PC-3 (cell line): ENCODE measurements at regions not wholly inside any gene's neighbourhood (a gene's known extent, or its start where the extent isn't known, plus 50 kb on each side); places are given as distances from the start of the nearest gene placed in this dataset.

Source experiments
- ATAC-seq: fragments of 200-7000 bp; cut with Tn5 transposase; 2 replicates; pipeline ENCODE4 v1.9.1; 2020; ENCODE audit warnings: mild to moderate bottlenecking, moderate library complexity
- BruUV-seq: library from RNA; stranded (reverse); fragments of 400-500 nt; replicated peaks from 2 replicates; lab custom pipeline; 2021; lab: Mats Ljungman, UMichigan
- CTCF ChIA-PET: fragments of 300-600 bp; sonication (Branson Sonifier 250); formaldehyde crosslinking; loops from one replicate; lab custom pipeline; 2022; ENCODE audit warnings: antibody characterized with exemption; lab: Charles Lee
- POLR2A ChIA-PET: fragments of 300-600 bp; sonication (Branson Sonifier 250); formaldehyde crosslinking; loops from one replicate; lab custom pipeline; 2022; ENCODE audit warnings: antibody characterized with exemption; ENCODE audit not compliant: unreplicated experiment; lab: Charles Lee
- DNase-seq: peaks from one replicate; pipeline ENCODE4 v3.0.0-alpha.2; 2015
- H2AFZ ChIP-seq: fragments of 300-600 bp; sonication (generic); 2 replicates; pipeline ENCODE4 v1.6.0; 2016; ENCODE audit warnings: antibody characterized with exemption, low read length
- H3F3A ChIP-seq: fragments of 300-600 bp; sonication (generic); one replicate; pipeline ENCODE4 v1.6.0; 2017; ENCODE audit warnings: antibody characterized with exemption, low read length, control low read depth, mild to moderate bottlenecking; ENCODE audit not compliant: unreplicated experiment
- H3K27ac ChIP-seq: fragments of 300-600 bp; sonication (generic); 2 replicates; pipeline ENCODE4 v1.5.1; 2016; ENCODE audit warnings: mild to moderate bottlenecking, low read length
- H3K27me3 ChIP-seq: fragments of 300-600 bp; sonication (generic); 2 replicates; pipeline ENCODE4 v1.6.1; 2016; ENCODE audit warnings: low read length, mixed read lengths
- H3K36me3 ChIP-seq: fragments of 300-600 bp; sonication (generic); 2 replicates; pipeline ENCODE4 v1.6.1; 2016; ENCODE audit warnings: low read depth, mixed run types, low read length, mixed read lengths
- H3K4me1 ChIP-seq: fragments of 300-600 bp; sonication (generic); 2 replicates; pipeline ENCODE4 v1.5.1; 2016; ENCODE audit warnings: low read length; ENCODE audit not compliant: insufficient read depth
- H3K4me2 ChIP-seq: fragments of 300-600 bp; sonication (generic); 2 replicates; pipeline ENCODE4 v1.6.0; 2016; ENCODE audit warnings: low read length
- H3K4me3 ChIP-seq: fragments of 300-600 bp; sonication (generic); 2 replicates; pipeline ENCODE4 v1.5.1; 2016; ENCODE audit warnings: mild to moderate bottlenecking, low read length, mixed read lengths
- H3K79me2 ChIP-seq: fragments of 300-600 bp; sonication (generic); 2 replicates; pipeline ENCODE4 v1.6.1; 2017; ENCODE audit warnings: low read length, mixed read lengths
- H3K9ac ChIP-seq: fragments of 300-600 bp; sonication (generic); 2 replicates; pipeline ENCODE4 v1.6.0; 2016; ENCODE audit warnings: mild to moderate bottlenecking, low read length
- H3K9me2 ChIP-seq: fragments of 300-600 bp; sonication (generic); replicated peaks from 2 replicates; pipeline ENCODE4 v1.6.1; 2016; ENCODE audit warnings: mixed run types, low read length, mixed read lengths
- H3K9me3 ChIP-seq: fragments of 300-600 bp; sonication (generic); 2 replicates; pipeline ENCODE4 v1.6.1; 2016; ENCODE audit warnings: low read length, mixed read lengths
- H4K20me1 ChIP-seq: fragments of 300-600 bp; sonication (generic); 2 replicates; pipeline ENCODE4 v1.6.1; 2016; ENCODE audit warnings: low read length, mixed read lengths
- CTCF ChIP-seq: fragments of 300-600 bp; sonication (generic); conservative IDR thresholded peaks from 2 replicates; pipeline ENCODE4 v1.5.1; 2017; ENCODE audit warnings: antibody characterized with exemption, low read depth, mild to moderate bottlenecking, low read length
- EZH2 ChIP-seq: fragments of 300-600 bp; sonication (generic); IDR thresholded peaks from one replicate; pipeline ENCODE4 v1.6.1; 2017; ENCODE audit warnings: antibody characterized with exemption, mild to moderate bottlenecking, low read length; ENCODE audit not compliant: unreplicated experiment
- EZH2phosphoT487 ChIP-seq: fragments of 300-600 bp; sonication (generic); IDR thresholded peaks from 2 replicates; pipeline ENCODE4 v1.6.1; 2018; ENCODE audit warnings: mild to moderate bottlenecking, antibody characterized with exemption, low read length, borderline replicate concordance
- intact Hi-C: fragments of 100-400 bp; cut with micrococcal nuclease; formaldehyde crosslinking; loops from 2 replicates; pipeline ENCODE4 v1.9.0; 2023

GRCh38 chr5:105940181-105940580 lies 1730.6 kb downstream of the EFNA5 start:
- DNase-seq = no peak
- Histone ChIP-seq H3K4me2 (no peak overlapping the region), H3K9ac (no peak overlapping the region), H3K27me3 (no peaks in the 10 kb centered on the region), H3K36me3 (no peaks in the 10 kb centered on the region), H3F3A (no peaks in the 10 kb centered on the region), H2AFZ (no peak overlapping the region), H3K4me1 (no peaks in the 10 kb centered on the region), H3K4me3 (no peak overlapping the region), H3K27ac (no peak overlapping the region), H3K79me2 (no peaks in the 10 kb centered on the region), H3K9me3 (no peaks in the 10 kb centered on the region), H3K9me2 (no peaks in the 10 kb centered on the region), H4K20me1 (no peaks in the 10 kb centered on the region)
- intact Hi-C loops = no loop called here
- CTCF ChIA-PET = no interaction called here
- TF ChIP-seq EZH2 (no peak), EZH2phosphoT487 (no peak)
- POLR2A ChIA-PET = no interaction called here
- no peak for ATAC-seq
- no TSS peak for BruUV-seq

- Histone ChIP-seq H2AFZ (no peak overlapping the region), H3K27me3 (no peaks in the 10 kb centered on the region), H3K9me2 (no peaks in the 10 kb centered on the region), H3K79me2 (no peaks in the 10 kb centered on the region), H3K9ac (no peak overlapping the region), H3F3A (no peaks in the 10 kb centered on the region), H4K20me1 (no peaks in the 10 kb centered on the region), H3K36me3 (no peaks in the 10 kb centered on the region), H3K4me2 (no peak overlapping the region), H3K9me3 (no peaks in the 10 kb centered on the region), H3K4me3 (no peak overlapping the region), H3K27ac (no peak overlapping the region), H3K4me1 (no peaks in the 10 kb centered on the region; the same call in 1 of the 2 replicates)
- TF ChIP-seq CTCF (no peak), EZH2 (no peak), EZH2phosphoT487 (no peak)
- CTCF ChIA-PET = no interaction called here
- DNase-seq (no peak), ATAC-seq (no peak)
- POLR2A ChIA-PET = no interaction called here
- intact Hi-C loops = no loop called here
- BruUV-seq = no TSS peak
These were observed 1736.6 kb downstream of the EFNA5 start for GRCh38 chr5:105934171-105934570.

DNA sequence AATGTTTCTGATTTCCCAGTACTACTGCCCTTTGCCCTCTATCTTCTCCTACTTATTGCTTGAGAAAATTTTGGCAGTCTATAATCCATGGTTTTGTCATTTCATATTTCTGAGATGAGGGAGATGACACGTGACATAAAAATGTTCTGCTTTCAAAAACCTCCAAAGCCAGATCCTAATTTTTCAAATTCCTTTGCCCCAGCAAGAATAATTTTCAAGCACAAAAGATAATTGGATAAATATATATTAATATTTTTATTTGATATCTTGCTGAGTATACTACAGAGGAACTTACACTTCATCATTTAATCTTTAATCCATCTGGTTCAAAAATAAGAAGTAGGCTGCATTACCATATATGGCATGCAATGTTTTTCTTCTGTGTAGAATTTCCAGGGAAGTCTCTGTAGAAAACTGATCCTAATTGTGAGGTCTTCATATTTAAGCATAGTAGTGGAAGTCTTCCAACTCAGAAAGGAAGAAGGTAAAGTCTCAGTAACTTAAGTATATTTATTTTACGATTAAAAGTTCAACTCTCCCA lies 1738.8 kb downstream of the EFNA5 start:
- H3K4me3 ChIP-seq = no peak overlapping the region
- H3K9ac ChIP-seq = no peak overlapping the region
- DNase-seq = peak; percentile 33
- ChIA-PET POLR2A (no interaction called here), CTCF (no interaction called here)
- TF ChIP-seq EZH2 (no peak), EZH2phosphoT487 (no peak), CTCF (no peak)
- H2AFZ ChIP-seq = peak overlapping the region; percentile 7; the same call in 1 of the 2 replicates
- H3K4me1 ChIP-seq = peaks cover 11% of the 10 kb centered on the region
- no peaks in the 10 kb centered on the region for H4K20me1 ChIP-seq
- peak; percentile 23; the same call in 1 of the 2 replicates for ATAC-seq
- BruUV-seq = no TSS peak
- no peaks in the 10 kb centered on the region for H3K27me3 ChIP-seq
- no peaks in the 10 kb centered on the region for H3K79me2 ChIP-seq
- H3K27ac ChIP-seq = no peak overlapping the region
- intact Hi-C loops = no loop called here
- no peaks in the 10 kb centered on the region for H3K36me3 ChIP-seq
- H3K9me2 ChIP-seq = no peaks in the 10 kb centered on the region
- no peaks in the 10 kb centered on the region for H3K9me3 ChIP-seq
- H3K4me2 ChIP-seq = peak overlapping the region; percentile 20; the same call in 1 of the 2 replicates
- no peaks in the 10 kb centered on the region for H3F3A ChIP-seq
